GM12873 (cell line): ENCODE measurements at regions not wholly inside any gene's neighbourhood (a gene's known extent, or its start where the extent isn't known, plus 50 kb on each side); places are given as distances from the start of the nearest gene placed in this dataset.

Experiments
- TF ChIP-seq, protein P1 (sequence below): IDR thresholded peaks from 2 replicates; pipeline ENCODE4 v1.5.1; 2012; ENCODE audit warnings: low read depth, mild to moderate bottlenecking, moderate library complexity, low read length, control low read depth; ENCODE audit not compliant: insufficient read depth; ENCODE audit errors: missing control alignments

DNA sequence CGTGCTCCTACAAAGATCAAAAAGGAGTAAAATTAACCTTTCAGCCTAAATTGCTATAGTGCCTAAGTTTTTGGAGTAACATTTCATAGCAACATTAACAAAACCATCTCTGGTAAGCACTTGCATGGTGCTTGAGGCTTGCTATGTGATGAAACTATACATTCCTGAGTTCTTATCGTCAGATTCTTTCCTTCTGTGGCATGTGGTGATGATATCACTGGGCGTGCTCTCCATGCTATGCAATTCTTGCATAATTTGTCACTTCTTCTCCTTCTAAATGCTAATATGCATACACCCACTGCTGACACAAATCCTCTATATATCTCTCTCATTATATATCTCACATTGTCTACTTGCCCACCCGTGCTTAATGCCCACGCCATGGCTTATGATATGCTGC lies 2019.9 kb downstream of the MAT2B start:
- TF ChIP-seq, protein P1, sequence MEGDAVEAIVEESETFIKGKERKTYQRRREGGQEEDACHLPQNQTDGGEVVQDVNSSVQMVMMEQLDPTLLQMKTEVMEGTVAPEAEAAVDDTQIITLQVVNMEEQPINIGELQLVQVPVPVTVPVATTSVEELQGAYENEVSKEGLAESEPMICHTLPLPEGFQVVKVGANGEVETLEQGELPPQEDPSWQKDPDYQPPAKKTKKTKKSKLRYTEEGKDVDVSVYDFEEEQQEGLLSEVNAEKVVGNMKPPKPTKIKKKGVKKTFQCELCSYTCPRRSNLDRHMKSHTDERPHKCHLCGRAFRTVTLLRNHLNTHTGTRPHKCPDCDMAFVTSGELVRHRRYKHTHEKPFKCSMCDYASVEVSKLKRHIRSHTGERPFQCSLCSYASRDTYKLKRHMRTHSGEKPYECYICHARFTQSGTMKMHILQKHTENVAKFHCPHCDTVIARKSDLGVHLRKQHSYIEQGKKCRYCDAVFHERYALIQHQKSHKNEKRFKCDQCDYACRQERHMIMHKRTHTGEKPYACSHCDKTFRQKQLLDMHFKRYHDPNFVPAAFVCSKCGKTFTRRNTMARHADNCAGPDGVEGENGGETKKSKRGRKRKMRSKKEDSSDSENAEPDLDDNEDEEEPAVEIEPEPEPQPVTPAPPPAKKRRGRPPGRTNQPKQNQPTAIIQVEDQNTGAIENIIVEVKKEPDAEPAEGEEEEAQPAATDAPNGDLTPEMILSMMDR = no peak

DNA sequence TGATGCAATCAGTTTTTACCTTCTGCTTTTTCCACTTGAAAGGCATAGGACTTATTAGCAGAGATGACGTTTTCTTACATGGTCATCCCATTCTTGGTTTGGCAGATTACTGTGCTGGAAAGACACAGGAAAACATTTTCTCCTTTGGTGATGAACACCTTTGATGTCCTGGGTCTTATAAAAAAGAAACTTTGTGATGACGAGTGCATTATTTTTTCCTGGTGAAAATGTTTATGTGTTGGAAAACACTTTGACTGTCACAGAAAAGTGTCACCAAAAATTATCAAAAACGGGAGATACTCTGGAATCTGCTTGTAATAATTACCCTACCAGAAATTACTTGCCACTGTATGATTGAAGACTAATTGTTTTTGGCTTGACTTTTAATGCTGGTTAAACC lies 2020.9 kb downstream of the MAT2B start:
- TF ChIP-seq, protein P1 = no peak

DNA sequence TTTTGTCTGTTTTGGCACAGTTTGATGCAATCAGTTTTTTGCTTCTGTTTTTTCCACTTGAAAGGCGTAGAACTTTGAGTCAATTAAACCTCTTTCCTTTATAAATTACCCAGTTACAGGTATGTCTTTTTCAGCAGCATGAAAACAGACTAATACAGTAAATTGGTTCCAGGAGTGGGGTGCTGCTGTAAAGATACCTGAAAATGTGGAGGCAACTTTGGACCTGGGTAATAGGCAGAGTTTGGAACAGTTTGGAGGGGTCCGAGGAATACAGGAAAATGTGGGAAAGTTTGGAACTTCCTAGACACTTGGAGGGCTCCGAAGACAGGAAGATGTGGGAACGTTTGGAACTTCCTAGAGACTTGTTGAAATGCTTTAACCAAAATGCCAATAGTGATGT lies 2022.2 kb downstream of the MAT2B start:
- TF ChIP-seq, protein P1 = no peak

DNA sequence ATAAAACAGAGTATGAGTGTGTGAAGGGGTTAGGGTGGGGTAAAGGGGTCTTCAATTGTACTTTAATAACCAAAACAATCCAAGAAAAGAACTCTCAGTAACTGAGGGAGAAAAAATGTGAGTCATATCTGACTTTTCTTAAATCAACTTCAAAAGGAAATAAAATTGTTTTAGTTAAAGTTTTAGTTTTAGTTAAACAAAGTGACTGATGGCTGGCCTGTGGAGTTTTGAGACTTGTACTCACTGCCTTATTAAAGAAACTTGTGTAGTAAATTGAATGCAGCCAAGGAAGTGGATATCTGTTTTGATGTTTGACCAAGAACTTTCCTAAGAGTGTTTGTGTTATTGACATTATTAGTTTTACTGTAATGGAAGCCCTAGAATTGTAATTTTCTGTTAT lies 2032.6 kb downstream of the MAT2B start:
- TF ChIP-seq, protein P1 = no peak

DNA sequence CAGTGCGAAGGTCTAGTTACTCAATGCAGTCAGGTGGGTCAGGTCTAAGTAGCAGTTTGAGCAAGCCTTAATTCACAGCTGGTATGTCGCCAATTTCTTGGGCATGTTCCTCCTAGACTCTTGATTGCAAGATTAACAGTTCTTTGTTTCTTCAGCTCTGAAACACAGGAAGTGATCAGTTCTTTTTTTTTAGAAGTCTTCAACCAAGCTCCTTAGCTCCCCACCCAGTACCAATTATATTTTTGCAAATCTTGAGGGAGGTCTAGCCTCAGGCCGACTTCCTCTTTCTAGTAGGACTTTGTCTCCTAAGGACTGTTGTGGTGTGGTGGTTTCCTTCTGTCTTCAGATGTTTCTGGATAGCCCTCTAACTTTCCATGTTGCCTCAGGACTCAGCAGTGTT lies 2054.2 kb downstream of the MAT2B start:
- TF ChIP-seq, protein P1 = no peak

DNA sequence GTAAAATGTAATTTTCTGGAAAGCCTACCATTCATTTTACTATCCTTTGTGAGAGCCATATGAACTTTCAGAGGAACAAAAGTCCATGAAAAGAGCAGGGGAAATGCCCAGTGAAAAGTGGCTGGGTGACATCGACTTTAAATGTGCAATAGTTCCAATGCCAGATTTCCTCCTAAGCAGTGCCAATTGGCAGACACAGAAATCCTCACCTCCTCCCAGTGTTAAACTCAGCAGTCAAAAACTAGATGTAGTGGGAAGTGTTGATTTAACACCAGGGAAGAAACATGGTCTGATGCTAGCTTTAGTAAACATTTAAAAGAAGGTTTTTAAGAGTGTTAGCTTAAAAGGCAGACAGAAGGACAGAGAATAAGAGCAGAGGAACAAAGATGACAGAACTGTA lies 2055.2 kb downstream of the MAT2B start:
- TF ChIP-seq, protein P1 = no peak

DNA sequence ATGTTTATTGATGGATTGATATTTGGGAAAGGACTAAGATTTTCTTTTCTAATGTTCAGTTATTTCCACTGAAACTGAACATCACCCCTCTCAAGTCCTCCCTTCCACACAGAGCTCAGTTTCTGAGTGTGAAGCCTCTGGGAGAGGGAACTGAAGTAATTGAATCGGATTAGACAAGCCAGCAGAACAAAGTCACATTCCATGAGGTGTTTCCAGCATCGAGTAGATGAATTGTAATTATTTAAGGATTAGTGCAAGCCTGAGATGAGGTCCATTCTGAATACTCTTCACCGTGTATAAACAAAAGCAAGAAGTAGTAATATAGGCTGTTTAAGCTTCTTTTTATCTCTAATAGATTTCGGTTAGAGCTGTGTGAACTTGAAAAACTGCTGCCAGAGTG lies 2060.5 kb downstream of the MAT2B start:
- TF ChIP-seq, protein P1 = no peak

DNA sequence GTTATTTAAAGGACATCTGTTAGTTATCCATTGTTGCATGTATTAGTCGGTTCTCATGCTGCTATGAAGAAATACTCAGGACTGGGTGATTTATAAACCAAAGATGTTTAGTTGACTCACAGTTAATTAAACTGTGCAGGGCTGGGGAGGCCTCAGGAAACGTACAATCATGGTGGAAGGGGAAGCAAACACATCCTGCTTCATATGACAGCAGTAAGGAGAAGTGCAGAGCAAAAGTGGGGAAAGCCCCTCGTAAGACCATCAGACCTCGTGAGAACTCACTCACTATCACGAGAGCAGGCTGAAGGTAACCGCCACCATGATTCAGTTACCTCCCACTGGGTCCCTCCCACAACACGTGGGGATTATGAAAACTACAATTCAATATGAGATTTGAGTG lies 2064.1 kb downstream of the MAT2B start:
- TF ChIP-seq, protein P1 = no peak
